GM12878 (cell line): ENCODE measurements at regions not wholly inside any gene's neighbourhood (a gene's known extent, or its start where the extent isn't known, plus 50 kb on each side); places are given as distances from the start of the nearest gene placed in this dataset.

Source experiments
- ATAC-seq: fragments of 200-7000 bp; cut with Tn5 transposase; 3 replicates; pipeline ENCODE4 v1.9.1; 2020; ENCODE audit warnings: mild to moderate bottlenecking, moderate library complexity
- BruUV-seq: library from RNA; stranded (reverse); fragments of 400-500 nt; replicated peaks from 2 replicates; lab custom pipeline; 2021; lab: Mats Ljungman, UMichigan
- CTCF ChIA-PET: fragments of 300-600 bp; sonication (Branson Sonifier 250); formaldehyde crosslinking; extraction: SDS; loops from one replicate; lab custom pipeline; 2021; ENCODE audit warnings: inconsistent platforms; lab: Yijun Ruan, JAX
- POLR2A ChIA-PET: fragments of 350-600 bp; formaldehyde crosslinking; extraction: SDS; loops from one replicate; lab custom pipeline; 2021; ENCODE audit warnings: inconsistent platforms; lab: Charles Lee
- RAD21 ChIA-PET: fragments of 300-600 bp; sonication (Branson Sonifier 250); formaldehyde crosslinking; loops from one replicate; lab custom pipeline; 2023; ENCODE audit warnings: antibody characterized with exemption; ENCODE audit not compliant: unreplicated experiment; lab: Charles Lee
- SMC1A ChIA-PET: fragments of 300-600 bp; sonication (Branson Sonifier 250); formaldehyde crosslinking; loops from one replicate; lab custom pipeline; 2023; ENCODE audit not compliant: unreplicated experiment, uncharacterized antibody; lab: Charles Lee
- DNase-seq: peaks from one replicate; pipeline ENCODE4 v3.0.0-alpha.2; 2011; ENCODE audit warnings: low read depth, low spot score
- FAIRE-seq: peaks from 3 replicates; lab custom pipeline; 2011; peaks lifted over from hg19 to GRCh38; lab: Jason Lieb, UNC
- H2AFZ ChIP-seq: 2 replicates; pipeline ENCODE4 v1.6.0; 2011; ENCODE audit warnings: low read depth, low read length, control low read depth; ENCODE audit not compliant: control insufficient read depth
- H3K27ac ChIP-seq: 2 replicates; pipeline ENCODE4 v1.5.1; 2011; ENCODE audit warnings: control low read depth; ENCODE audit not compliant: control insufficient read depth, insufficient read depth
- H3K27me3 ChIP-seq, 2 experiments: replicated peaks in 1 of 2; 2 replicates each; pipeline versions ENCODE4 v1.6.0 to v1.6.1; 2011; ENCODE audit warnings: low read length in 1 of 2; ENCODE audit not compliant: control insufficient read depth in 2 of 2, insufficient read depth in 2 of 2
- H3K36me3 ChIP-seq, 2 experiments: 2 replicates each; pipeline ENCODE4 v1.5.1; 2011; ENCODE audit warnings: low read length in 1 of 2; ENCODE audit not compliant: control insufficient read depth in 2 of 2, insufficient read depth in 2 of 2
- H3K4me1 ChIP-seq: 2 replicates; pipeline ENCODE4 v1.6.1; 2011; ENCODE audit warnings: mild to moderate bottlenecking, low read length, moderate library complexity, mixed read lengths; ENCODE audit not compliant: control insufficient read depth, insufficient read depth
- H3K4me2 ChIP-seq: 2 replicates; pipeline ENCODE4 v1.6.0; 2011; ENCODE audit warnings: control low read depth; ENCODE audit not compliant: control insufficient read depth, insufficient read depth
- H3K4me3 ChIP-seq: fragments of 200-600 bp; sonication (generic); 2 replicates; pipeline ENCODE4 v1.5.1; 2016
- H3K79me2 ChIP-seq: 2 replicates; pipeline ENCODE4 v1.6.0; 2011; ENCODE audit warnings: low read length; ENCODE audit not compliant: control insufficient read depth, insufficient read depth
- H3K9ac ChIP-seq: 2 replicates; pipeline ENCODE4 v1.8.0; 2011; ENCODE audit warnings: low read length, control low read depth, mixed read lengths; ENCODE audit not compliant: control insufficient read depth, insufficient read depth
- H3K9me3 ChIP-seq: replicated peaks from 3 replicates; pipeline ENCODE4 v1.5.1; 2011; ENCODE audit warnings: mild to moderate bottlenecking, low read length; ENCODE audit not compliant: control insufficient read depth, insufficient read depth
- H4K20me1 ChIP-seq: 2 replicates; pipeline ENCODE4 v1.6.0; 2011; ENCODE audit not compliant: control insufficient read depth, insufficient read depth
- ATF3 ChIP-seq: IDR thresholded peaks from 2 replicates; pipeline ENCODE4 v1.6.1; 2011; ENCODE audit warnings: low read depth, mild to moderate bottlenecking, low read length, moderate library complexity, borderline replicate concordance; ENCODE audit errors: extremely low read depth
- CREM ChIP-seq: IDR thresholded peaks from 2 replicates; pipeline ENCODE4 v1.6.1; 2014; ENCODE audit warnings: antibody characterized with exemption, low read depth
- CTCF ChIP-seq, 3 experiments: IDR thresholded peaks in 2 of 3; conservative IDR thresholded peaks in 1 of 3; 2 replicates each; pipeline ENCODE4 v1.5.1; 2011; ENCODE audit warnings: low read depth in 3 of 3, low read length in 3 of 3, mild to moderate bottlenecking in 3 of 3, control low read depth in 2 of 3, moderate library complexity in 2 of 3, inconsistent platforms in 1 of 3, mixed read lengths in 1 of 3; ENCODE audit not compliant: control insufficient read depth in 2 of 3, insufficient read depth in 1 of 3; ENCODE audit errors: extremely low read depth in 1 of 3
- E4F1 ChIP-seq: fragments of 450-650 bp; IDR thresholded peaks from 2 replicates; pipeline ENCODE4 v1.6.1; 2018; ENCODE audit warnings: borderline replicate concordance, mild to moderate bottlenecking; ENCODE audit not compliant: partially characterized antibody
- EED ChIP-seq: sonication (generic); IDR thresholded peaks from 2 replicates; pipeline ENCODE4 v1.6.1; 2016; ENCODE audit warnings: antibody characterized with exemption, low read depth
- HDAC6 ChIP-seq: fragments of 200-600 bp; sonication (generic); IDR thresholded peaks from one replicate; pipeline ENCODE4 v1.8.0; 2017; ENCODE audit warnings: antibody characterized with exemption; ENCODE audit not compliant: unreplicated experiment
- IKZF2 ChIP-seq, 2 experiments: fragments of 450-650 bp; IDR thresholded peaks; 2 replicates each; pipeline ENCODE4 v1.6.1; 2017; ENCODE audit warnings: mild to moderate bottlenecking in 2 of 2, moderate library complexity in 2 of 2
- JUND ChIP-seq: IDR thresholded peaks from 2 replicates; pipeline ENCODE4 v1.6.1; 2012; ENCODE audit warnings: low read depth, mild to moderate bottlenecking, low read length, improper control_type of control experiment, moderate library complexity
- MTA2 ChIP-seq: fragments of 450-650 bp; IDR thresholded peaks from 2 replicates; pipeline ENCODE4 v1.6.1; 2016; ENCODE audit warnings: low read depth, mild to moderate bottlenecking, moderate library complexity
- NFYB ChIP-seq: IDR thresholded peaks from 2 replicates; pipeline ENCODE4 v1.6.1; 2011; ENCODE audit warnings: low read depth, mild to moderate bottlenecking, low read length, improper control_type of control experiment, moderate library complexity; ENCODE audit not compliant: insufficient read depth
- NRF1 ChIP-seq: conservative IDR thresholded peaks from 2 replicates; pipeline ENCODE4 v1.6.1; 2011; ENCODE audit warnings: mild to moderate bottlenecking, low read depth, low read length, improper control_type of control experiment
- POLR2A ChIP-seq: IDR thresholded peaks from 2 replicates; pipeline ENCODE4 v1.6.1; 2011; ENCODE audit warnings: low read depth, mild to moderate bottlenecking, low read length
- POLR2AphosphoS5 ChIP-seq: IDR thresholded peaks from 2 replicates; pipeline ENCODE4 v1.6.1; 2011; ENCODE audit warnings: mild to moderate bottlenecking, low read length, inconsistent platforms
- RAD21 ChIP-seq: IDR thresholded peaks from 2 replicates; pipeline ENCODE4 v1.6.1; 2011; ENCODE audit warnings: mild to moderate bottlenecking, low read depth, low read length, moderate library complexity; ENCODE audit not compliant: insufficient read depth
- SP1 ChIP-seq: IDR thresholded peaks from one replicate; pipeline ENCODE4 v1.6.1; 2011; ENCODE audit warnings: low read depth, low read length
- SUPT20H ChIP-seq: IDR thresholded peaks from 2 replicates; pipeline ENCODE4 v1.6.1; 2011; ENCODE audit warnings: low read depth, mild to moderate bottlenecking, low read length, moderate library complexity, borderline replicate concordance; ENCODE audit not compliant: control insufficient read depth
- WRNIP1 ChIP-seq: IDR thresholded peaks from 2 replicates; pipeline ENCODE4 v1.6.1; 2011; ENCODE audit warnings: low read depth, low read length, improper control_type of control experiment, borderline replicate concordance
- ZNF687 ChIP-seq: fragments of 450-650 bp; IDR thresholded peaks from 2 replicates; pipeline ENCODE4 v1.6.1; 2017; ENCODE audit warnings: mild to moderate bottlenecking, moderate library complexity
- whole genome bisulfite sequencing: methylation state at CpG from one replicate; pipeline ENCODE4 v1.1.6; 2016; ENCODE audit warnings: low lambda C conversion rate; ENCODE audit not compliant: insufficient replicate concordance, insufficient coverage; ENCODE audit errors: missing lambda C conversion rate; 5-methylcytosine and 5-hydroxymethylcytosine counted together
- in situ Hi-C: fragments of 300-500 bp; cut with MboI; formaldehyde crosslinking; loops from 9 replicates; pipeline ENCODE4 v1.14.3; 2018; ENCODE audit warnings: mixed read lengths
- intact Hi-C: fragments of 100-400 bp; cut with micrococcal nuclease; formaldehyde crosslinking; loops from one replicate; pipeline ENCODE4 v1.14.2; 2022; ENCODE audit not compliant: unreplicated experiment

- no peak overlapping the region for H2AFZ ChIP-seq
- POLR2A ChIA-PET, result no interaction called here
- CTCF ChIA-PET, result no interaction called here
- H3K4me2 ChIP-seq, result no peak overlapping the region
- H3K27ac ChIP-seq, result no peak overlapping the region
- no peaks in the 10 kb centered on the region for H4K20me1 ChIP-seq
- H3K79me2 ChIP-seq, result no peaks in the 10 kb centered on the region
- no peak overlapping the region for H3K9ac ChIP-seq
- H3K27me3 ChIP-seq, result no peaks in the 10 kb centered on the region
- no peaks in the 10 kb centered on the region for H3K9me3 ChIP-seq
- SMC1A ChIA-PET, result no interaction called here
- 48% methylated on average over 5 of the region's 5 CpGs for WGBS
- in situ Hi-C loops (no loop called here), intact Hi-C loops (no loop called here)
- ATAC-seq (no peak), DNase-seq (no peak), FAIRE-seq (no peak)
- no peaks in the 10 kb centered on the region for H3K4me1 ChIP-seq
- H3K36me3 ChIP-seq, result no peaks in the 10 kb centered on the region
- no peak overlapping the region for H3K4me3 ChIP-seq
- RAD21 ChIA-PET, result no interaction called here
- BruUV-seq, result no TSS peak
- TF ChIP-seq NFYB (no peak), SP1 (no peak), SUPT20H (no peak), JUND (no peak), POLR2AphosphoS5 (no peak), NRF1 (no peak), ATF3 (no peak), CTCF (IDR thresholded peaks at IDR 0.05 in 2 of 3, conservative IDR thresholded peaks at IDR 0.05 in 1 of 3; ENCODE audit: control insufficient read depth in 2 of 3, extremely low read depth in 1 of 3, insufficient read depth in 1 of 3, low read depth in 3 of 3, low read length in 3 of 3) (no peak), CREM (no peak), WRNIP1 (no peak), HDAC6 (no peak), ZNF687 (no peak), E4F1 (no peak), RAD21 (no peak), IKZF2 (IDR thresholded peaks at IDR 0.05) (no peak), POLR2A (no peak), EED (no peak), MTA2 (no peak)
Observed at GRCh38 chr7:131276190-131276589, 51.5 kb upstream of the MKLN1 start.
